ENCODE measurements at regions not wholly inside any gene's neighbourhood (a gene's known extent, or its start where the extent isn't known, plus 50 kb on each side); places are given as distances from the start of the nearest gene placed in this dataset.

GRCh38 chr9:91102269-91102668 lies 259.4 kb downstream of the AUH start:
- no peak for DNase-seq

GRCh38 chr9:91103931-91104330 lies 257.8 kb downstream of the AUH start:
- DNase-seq, result peak; percentile 31

- DNase-seq, result no peak
These were observed 255.2 kb downstream of the AUH start for GRCh38 chr9:91106415-91107081.

GRCh38 chr9:91111226-91111625 lies 250.5 kb downstream of the AUH start:
- no peak for DNase-seq

GRCh38 chr9:91111876-91112275 lies 249.8 kb downstream of the AUH start:
- no peak for DNase-seq

- no peak for DNase-seq
These were observed 248.7 kb downstream of the AUH start for GRCh38 chr9:91113016-91113415.

GRCh38 chr9:91114450-91114849 lies 247.3 kb downstream of the AUH start:
- no peak for DNase-seq

- DNase-seq, result no peak
These were observed 245.5 kb downstream of the AUH start for GRCh38 chr9:91116211-91116610.

- DNase-seq, result no peak
These were observed 245.0 kb downstream of the AUH start for GRCh38 chr9:91116711-91117110.

- DNase-seq, result no peak
These were observed 244.2 kb downstream of the AUH start for GRCh38 chr9:91117474-91117891.

- peak; percentile 77 for DNase-seq
These were observed 243.6 kb downstream of the AUH start for GRCh38 chr9:91117959-91118703.

GRCh38 chr9:91118704-91119025 lies 243.1 kb downstream of the AUH start:
- peak; percentile 32 for DNase-seq

- peak; percentile 74 for DNase-seq
These were observed 242.6 kb downstream of the AUH start for GRCh38 chr9:91119142-91119541.

GRCh38 chr9:91119679-91120078 lies 242.0 kb downstream of the AUH start:
- peak; percentile 93 for DNase-seq

GRCh38 chr9:91120200-91120599 lies 241.5 kb downstream of the AUH start:
- DNase-seq, result no peak

- no peak for DNase-seq
These were observed 239.0 kb downstream of the AUH start for GRCh38 chr9:91122755-91123154.

- peak; percentile 65 for DNase-seq
These were observed 234.8 kb downstream of the AUH start for GRCh38 chr9:91126761-91127445.

- peak; percentile 57 for DNase-seq
These were observed 234.1 kb downstream of the AUH start for GRCh38 chr9:91127653-91128052.

- no peak for DNase-seq
These were observed 230.9 kb downstream of the AUH start for GRCh38 chr9:91130796-91131318.

GRCh38 chr9:91131433-91131839 lies 230.3 kb downstream of the AUH start:
- DNase-seq, result peak; percentile 97

- no peak for DNase-seq
These were observed 229.1 kb downstream of the AUH start for GRCh38 chr9:91132576-91133073.

GRCh38 chr9:91134608-91135007 lies 227.1 kb downstream of the AUH start:
- DNase-seq, result no peak

- DNase-seq, result no peak
These were observed 224.3 kb downstream of the AUH start for GRCh38 chr9:91137391-91137790.

- DNase-seq, result peak; percentile 52
These were observed 223.0 kb downstream of the AUH start for GRCh38 chr9:91138760-91139159.
